ENCODE measurements at regions not wholly inside any gene's neighbourhood (a gene's known extent, or its start where the extent isn't known, plus 50 kb on each side); places are given as distances from the start of the nearest gene placed in this dataset.

DNA sequence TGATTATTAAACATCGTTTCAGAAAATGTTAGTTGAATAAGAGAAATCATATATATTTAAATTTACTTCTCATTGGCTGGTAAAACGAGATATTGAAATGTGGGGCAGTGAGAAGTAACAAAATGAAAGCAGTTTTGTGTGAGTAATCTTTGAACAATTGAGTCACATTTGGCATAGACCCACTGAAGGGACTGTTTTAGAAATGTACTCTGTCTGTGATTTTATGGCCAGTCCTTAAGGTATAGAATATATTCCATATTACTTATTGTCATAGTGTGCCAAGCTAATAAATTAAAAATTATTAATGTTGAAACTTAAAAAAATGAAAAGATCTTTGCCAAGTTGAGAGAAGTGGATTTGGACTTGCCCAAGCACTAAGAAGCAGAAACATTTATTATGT lies 222.4 kb upstream of the COL3A1 start:
- Histone ChIP-seq H3K27me3 (no peaks in the 10 kb centered on the region), H3K4me3 (no peak overlapping the region), H3K27ac (no peak overlapping the region), H3K9me3 (no peaks in the 10 kb centered on the region), H3K36me3 (ENCODE audit: low read depth, missing control alignments) (no peaks in the 10 kb centered on the region), H3K4me1 (no peaks in the 10 kb centered on the region)
- TF ChIP-seq, protein P1, sequence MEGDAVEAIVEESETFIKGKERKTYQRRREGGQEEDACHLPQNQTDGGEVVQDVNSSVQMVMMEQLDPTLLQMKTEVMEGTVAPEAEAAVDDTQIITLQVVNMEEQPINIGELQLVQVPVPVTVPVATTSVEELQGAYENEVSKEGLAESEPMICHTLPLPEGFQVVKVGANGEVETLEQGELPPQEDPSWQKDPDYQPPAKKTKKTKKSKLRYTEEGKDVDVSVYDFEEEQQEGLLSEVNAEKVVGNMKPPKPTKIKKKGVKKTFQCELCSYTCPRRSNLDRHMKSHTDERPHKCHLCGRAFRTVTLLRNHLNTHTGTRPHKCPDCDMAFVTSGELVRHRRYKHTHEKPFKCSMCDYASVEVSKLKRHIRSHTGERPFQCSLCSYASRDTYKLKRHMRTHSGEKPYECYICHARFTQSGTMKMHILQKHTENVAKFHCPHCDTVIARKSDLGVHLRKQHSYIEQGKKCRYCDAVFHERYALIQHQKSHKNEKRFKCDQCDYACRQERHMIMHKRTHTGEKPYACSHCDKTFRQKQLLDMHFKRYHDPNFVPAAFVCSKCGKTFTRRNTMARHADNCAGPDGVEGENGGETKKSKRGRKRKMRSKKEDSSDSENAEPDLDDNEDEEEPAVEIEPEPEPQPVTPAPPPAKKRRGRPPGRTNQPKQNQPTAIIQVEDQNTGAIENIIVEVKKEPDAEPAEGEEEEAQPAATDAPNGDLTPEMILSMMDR (IDR thresholded peaks at IDR 0.05), result no peak
- no peak for TF ChIP-seq POLR2A (IDR thresholded peaks at IDR 0.05)
- DNase-seq, result no peak
- WGBS, 2 donors, result 76 to 78% methylated on average over 2 of the region's 2 CpGs
- intact Hi-C loops (cut with DNase I; ENCODE audit: low total_unique reads), result no loop called here

- WGBS, 2 donors, result 83 to 92% methylated on average over 1 of the region's 1 CpG
- Histone ChIP-seq H3K27ac (no peak overlapping the region), H3K27me3 (no peaks in the 10 kb centered on the region), H3K36me3 (ENCODE audit: low read depth, missing control alignments) (no peaks in the 10 kb centered on the region), H3K4me1 (no peaks in the 10 kb centered on the region), H3K9me3 (no peaks in the 10 kb centered on the region), H3K4me3 (no peak overlapping the region)
- DNase-seq, result no peak
- intact Hi-C loops (cut with DNase I; ENCODE audit: low total_unique reads), result no loop called here
- TF ChIP-seq, protein P1 (IDR thresholded peaks at IDR 0.05), result no peak
- no peak for TF ChIP-seq POLR2A (IDR thresholded peaks at IDR 0.05)
Observed at GRCh38 chr2:188752311-188752710, 221.9 kb upstream of the COL3A1 start.

DNA sequence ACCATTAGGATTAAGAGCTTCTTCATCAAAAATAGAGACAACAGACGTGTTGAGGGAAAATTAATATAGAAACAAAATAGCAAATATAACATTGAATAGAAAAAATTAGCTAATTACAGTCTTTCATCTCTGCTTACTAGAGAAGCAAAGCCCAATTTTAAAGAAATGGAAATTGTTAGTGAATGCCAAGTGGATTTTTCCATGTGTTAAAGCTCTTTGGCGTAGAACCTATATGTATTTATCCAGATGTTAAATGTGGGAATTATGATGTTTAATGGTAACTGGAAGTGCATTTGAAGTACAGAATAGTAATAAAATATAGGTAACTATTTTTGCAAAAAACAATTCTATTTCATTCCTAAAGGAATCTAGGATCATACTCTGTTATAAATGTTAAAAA lies 212.0 kb upstream of the COL3A1 start:
- no peak for DNase-seq
- Histone ChIP-seq H3K4me1 (no peaks in the 10 kb centered on the region), H3K27me3 (no peaks in the 10 kb centered on the region), H3K27ac (no peak overlapping the region), H3K4me3 (no peak overlapping the region), H3K36me3 (ENCODE audit: low read depth, missing control alignments) (no peaks in the 10 kb centered on the region), H3K9me3 (no peaks in the 10 kb centered on the region)
- WGBS, 2 donors, result 88 to 94% methylated on average over 2 of the region's 2 CpGs
- TF ChIP-seq, protein P1 (IDR thresholded peaks at IDR 0.05), result no peak
- TF ChIP-seq POLR2A (IDR thresholded peaks at IDR 0.05), result no peak
- intact Hi-C loops (cut with DNase I; ENCODE audit: low total_unique reads), result no loop called here

DNA sequence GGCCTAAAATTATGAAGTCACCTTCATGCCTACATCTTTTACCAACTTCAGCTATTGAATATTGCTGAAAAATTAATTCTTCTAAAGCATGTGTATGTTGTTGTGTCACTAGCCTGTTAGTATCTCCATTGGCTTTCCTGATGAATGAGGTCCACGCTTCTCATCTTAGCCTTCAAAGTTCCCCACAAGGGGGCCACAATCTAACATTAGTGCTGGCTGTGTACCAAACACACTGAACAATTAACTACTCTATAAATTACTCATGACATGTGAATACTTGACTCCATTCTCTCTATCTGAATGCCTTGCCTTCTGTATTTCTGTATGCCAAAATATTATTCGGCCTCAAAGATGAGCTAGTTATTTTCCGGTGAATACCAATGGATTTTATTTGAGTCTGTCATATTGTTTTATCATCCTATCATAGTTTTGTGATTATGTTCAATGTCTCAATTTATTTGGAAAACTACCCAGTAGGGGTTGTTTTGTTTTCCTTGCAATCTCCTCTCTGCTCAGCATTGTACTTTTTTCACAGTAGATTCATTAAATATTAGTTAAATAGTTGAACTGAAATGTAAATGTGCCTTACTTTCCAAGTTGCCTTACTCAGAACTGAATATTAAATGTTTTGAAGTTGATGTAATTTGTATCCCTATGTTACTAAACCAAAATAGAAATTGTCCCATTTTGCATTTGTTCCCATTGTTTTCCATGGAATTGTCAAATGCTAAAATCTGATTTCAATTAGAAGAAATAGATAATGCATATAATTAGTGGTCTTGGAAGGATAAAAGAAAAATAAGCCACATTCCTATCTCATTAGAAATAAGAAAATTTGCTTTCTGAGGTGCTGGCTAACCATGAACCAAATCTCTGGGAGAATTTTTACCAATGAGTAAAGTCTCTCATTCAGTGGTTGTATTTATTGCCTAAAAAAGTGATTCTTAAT lies 208.4 kb upstream of the COL3A1 start:
- H3K4me3 ChIP-seq, result no peak overlapping the region
- no peak for TF ChIP-seq POLR2A (IDR thresholded peaks at IDR 0.05)
- TF ChIP-seq, protein P1 (IDR thresholded peaks at IDR 0.05), result no peak
- intact Hi-C loops (cut with DNase I; ENCODE audit: low total_unique reads), result no loop called here
- H3K27ac ChIP-seq, result no peak overlapping the region
- no peaks in the 10 kb centered on the region for H3K36me3 ChIP-seq (ENCODE audit: low read depth, missing control alignments)
- DNase-seq, result no peak
- WGBS, 2 donors, result 78 to 85% methylated on average over 3 of the region's 3 CpGs
- H3K4me1 ChIP-seq, result no peaks in the 10 kb centered on the region
- H3K27me3 ChIP-seq, result no peaks in the 10 kb centered on the region
- H3K9me3 ChIP-seq, result no peaks in the 10 kb centered on the region

GRCh38 chr2:188766471-188766856 lies 207.7 kb upstream of the COL3A1 start:
- 95% methylated on average over 3 of the region's 3 CpGs for WGBS, 2 donors
- Histone ChIP-seq H3K9me3 (no peaks in the 10 kb centered on the region), H3K27ac (no peak overlapping the region), H3K4me3 (no peak overlapping the region), H3K4me1 (no peaks in the 10 kb centered on the region), H3K36me3 (ENCODE audit: low read depth, missing control alignments) (no peaks in the 10 kb centered on the region), H3K27me3 (no peaks in the 10 kb centered on the region)
- intact Hi-C loops (cut with DNase I; ENCODE audit: low total_unique reads), result no loop called here
- no peak for DNase-seq
- no peak for TF ChIP-seq POLR2A (IDR thresholded peaks at IDR 0.05)
- TF ChIP-seq, protein P1 (IDR thresholded peaks at IDR 0.05), result no peak

Measured in testis (tissue), 2 donors.